ENCODE measurements at regions not wholly inside any gene's neighbourhood (a gene's known extent, or its start where the extent isn't known, plus 50 kb on each side); places are given as distances from the start of the nearest gene placed in this dataset.

DNA sequence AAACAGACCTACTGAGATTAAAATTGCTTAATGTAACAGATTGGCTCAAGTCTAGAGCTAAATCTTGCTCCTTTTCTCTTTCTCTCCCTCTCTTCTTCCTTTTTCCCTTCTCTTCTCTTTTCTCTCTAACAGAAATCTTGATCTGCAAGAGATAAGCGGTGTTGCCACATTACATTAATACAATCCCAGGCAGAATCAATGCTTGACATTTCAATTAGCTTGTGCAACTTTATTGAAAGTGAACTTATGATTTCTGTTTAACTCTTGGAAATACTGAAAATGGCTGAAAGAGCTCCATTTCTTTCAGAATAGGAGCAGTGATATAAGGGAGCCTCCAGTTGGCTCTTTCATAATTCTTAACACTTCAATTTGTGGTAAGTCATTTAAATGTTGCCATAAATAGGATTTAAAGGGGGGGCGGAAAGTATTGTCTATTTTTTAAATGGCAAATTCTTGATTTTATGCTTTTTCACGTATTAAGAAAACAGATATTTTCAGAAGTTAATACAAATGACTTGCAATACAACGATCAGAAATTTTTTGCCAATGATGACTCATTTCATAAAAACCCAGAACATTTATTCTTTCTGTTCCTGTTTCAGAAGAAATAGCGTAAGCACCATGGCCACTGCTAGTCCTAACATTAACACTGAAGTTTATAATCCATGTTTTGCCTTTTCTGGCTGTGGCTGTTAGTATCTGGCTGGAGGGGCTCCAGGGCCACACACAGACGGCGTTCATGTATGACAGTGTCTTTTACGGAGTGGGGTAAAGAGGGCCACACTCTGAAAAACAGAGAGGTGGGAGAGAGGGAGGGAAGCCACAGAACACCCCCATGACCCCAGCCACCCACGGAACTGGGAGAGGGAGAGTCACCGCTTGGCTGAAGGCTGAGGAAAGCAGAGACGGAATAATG lies 115.7 kb upstream of the FAT1 start (continued):
- no peak for TF ChIP-seq HOXA7 (CRISPR knock-in tag; IDR thresholded peaks at IDR 0.05)
- no peak for TF ChIP-seq ZMYM2 (CRISPR knock-in tag; IDR thresholded peaks at IDR 0.05)
- no peak for TF ChIP-seq ZSCAN31 (CRISPR knock-in tag; IDR thresholded peaks at IDR 0.05; ENCODE audit: low read depth)
- TF ChIP-seq ZNF614 (CRISPR knock-in tag; IDR thresholded peaks at IDR 0.05; ENCODE audit: borderline replicate concordance): no peak
- no peak for TF ChIP-seq TMF1 (CRISPR knock-in tag; IDR thresholded peaks at IDR 0.05; ENCODE audit: low read depth)
- TF ChIP-seq SUZ12 (IDR thresholded peaks at IDR 0.05; ENCODE audit: low read depth, low read length): no peak
- TF ChIP-seq, protein P1, sequence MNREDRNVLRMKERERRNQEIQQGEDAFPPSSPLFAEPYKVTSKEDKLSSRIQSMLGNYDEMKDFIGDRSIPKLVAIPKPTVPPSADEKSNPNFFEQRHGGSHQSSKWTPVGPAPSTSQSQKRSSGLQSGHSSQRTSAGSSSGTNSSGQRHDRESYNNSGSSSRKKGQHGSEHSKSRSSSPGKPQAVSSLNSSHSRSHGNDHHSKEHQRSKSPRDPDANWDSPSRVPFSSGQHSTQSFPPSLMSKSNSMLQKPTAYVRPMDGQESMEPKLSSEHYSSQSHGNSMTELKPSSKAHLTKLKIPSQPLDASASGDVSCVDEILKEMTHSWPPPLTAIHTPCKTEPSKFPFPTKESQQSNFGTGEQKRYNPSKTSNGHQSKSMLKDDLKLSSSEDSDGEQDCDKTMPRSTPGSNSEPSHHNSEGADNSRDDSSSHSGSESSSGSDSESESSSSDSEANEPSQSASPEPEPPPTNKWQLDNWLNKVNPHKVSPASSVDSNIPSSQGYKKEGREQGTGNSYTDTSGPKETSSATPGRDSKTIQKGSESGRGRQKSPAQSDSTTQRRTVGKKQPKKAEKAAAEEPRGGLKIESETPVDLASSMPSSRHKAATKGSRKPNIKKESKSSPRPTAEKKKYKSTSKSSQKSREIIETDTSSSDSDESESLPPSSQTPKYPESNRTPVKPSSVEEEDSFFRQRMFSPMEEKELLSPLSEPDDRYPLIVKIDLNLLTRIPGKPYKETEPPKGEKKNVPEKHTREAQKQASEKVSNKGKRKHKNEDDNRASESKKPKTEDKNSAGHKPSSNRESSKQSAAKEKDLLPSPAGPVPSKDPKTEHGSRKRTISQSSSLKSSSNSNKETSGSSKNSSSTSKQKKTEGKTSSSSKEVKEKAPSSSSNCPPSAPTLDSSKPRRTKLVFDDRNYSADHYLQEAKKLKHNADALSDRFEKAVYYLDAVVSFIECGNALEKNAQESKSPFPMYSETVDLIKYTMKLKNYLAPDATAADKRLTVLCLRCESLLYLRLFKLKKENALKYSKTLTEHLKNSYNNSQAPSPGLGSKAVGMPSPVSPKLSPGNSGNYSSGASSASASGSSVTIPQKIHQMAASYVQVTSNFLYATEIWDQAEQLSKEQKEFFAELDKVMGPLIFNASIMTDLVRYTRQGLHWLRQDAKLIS (CRISPR knock-in tag; IDR thresholded peaks at IDR 0.05): no peak
- no peak for TF ChIP-seq NPAS2 (CRISPR knock-in tag; IDR thresholded peaks at IDR 0.05; ENCODE audit: borderline replicate concordance)
- no peak for TF ChIP-seq ZNF512B (CRISPR knock-in tag; IDR thresholded peaks at IDR 0.05; ENCODE audit: borderline replicate concordance)
- TF ChIP-seq GLMP (CRISPR knock-in tag; IDR thresholded peaks at IDR 0.05; ENCODE audit: borderline replicate concordance): no peak
- no peak for TF ChIP-seq RNF2 (conservative IDR thresholded peaks at IDR 0.05; ENCODE audit: low read depth)
- TF ChIP-seq ZNF850 (CRISPR knock-in tag; conservative IDR thresholded peaks at IDR 0.05): no peak
